RWPE1 (cell line): ENCODE measurements at regions not wholly inside any gene's neighbourhood (a gene's known extent, or its start where the extent isn't known, plus 50 kb on each side); places are given as distances from the start of the nearest gene placed in this dataset.

Experiments used
- CTCF ChIA-PET: fragments of 350-600 bp; sonication (Branson Sonifier 250); formaldehyde crosslinking; extraction: SDS; loops from one replicate; lab custom pipeline; 2021; lab: Yijun Ruan, JAX
- POLR2A ChIA-PET: fragments of 400-600 bp; formaldehyde crosslinking; extraction: SDS; loops from one replicate; lab custom pipeline; 2020; ENCODE audit warnings: antibody characterized with exemption; ENCODE audit not compliant: low non-redundant PET; lab: Yijun Ruan, JAX
- DNase-seq: peaks from one replicate; pipeline ENCODE4 v3.0.0; 2012; ENCODE audit warnings: low spot score
- H3K27ac ChIP-seq: fragments of 450-650 bp; 2 replicates; pipeline ENCODE4 v1.5.1; 2017
- CTCF ChIP-seq: fragments of 450-650 bp; conservative IDR thresholded peaks from 2 replicates; pipeline ENCODE4 v1.5.1; 2017; ENCODE audit warnings: low read depth, mild to moderate bottlenecking

GRCh38 chr4:56185901-56186300 lies 201.4 kb downstream of the AASDH start:
- POLR2A ChIA-PET: no interaction called here
- no peak overlapping the region for H3K27ac ChIP-seq
- CTCF ChIA-PET: interaction anchor here (0.6 kb wide), 1 partner anchor 11 kb away, joined by 7 read pairs; no protein-coding TSS in a partner anchor
- no peak for TF ChIP-seq CTCF
- DNase-seq: no peak

- CTCF ChIA-PET: no interaction called here
- DNase-seq: no peak
- POLR2A ChIA-PET: no interaction called here
- H3K27ac ChIP-seq: no peak overlapping the region
- no peak for TF ChIP-seq CTCF
These were observed 203.1 kb downstream of the AASDH start for GRCh38 chr4:56184214-56184613.

GRCh38 chr4:56183344-56183959 lies 203.8 kb downstream of the AASDH start:
- TF ChIP-seq CTCF: no peak
- no peak overlapping the region for H3K27ac ChIP-seq
- no peak for DNase-seq
- POLR2A ChIA-PET: no interaction called here
- CTCF ChIA-PET: no interaction called here

GRCh38 chr4:56182356-56182755 lies 204.9 kb downstream of the AASDH start:
- POLR2A ChIA-PET: no interaction called here
- DNase-seq: no peak
- no peak for TF ChIP-seq CTCF
- H3K27ac ChIP-seq: no peak overlapping the region
- CTCF ChIA-PET: no interaction called here

GRCh38 chr4:56181140-56181953 lies 205.9 kb downstream of the AASDH start:
- POLR2A ChIA-PET: interaction anchor here (0.5 kb wide), 1 partner anchor 658 kb away, joined by 5 read pairs; no protein-coding TSS in a partner anchor
- no peak for TF ChIP-seq CTCF
- no peak overlapping the region for H3K27ac ChIP-seq
- no peak for DNase-seq
- CTCF ChIA-PET: interaction anchor here (0.6 kb wide), 1 partner anchor 14 kb away, joined by 3 read pairs; no protein-coding TSS in a partner anchor

GRCh38 chr4:56169061-56169460 lies 218.2 kb downstream of the AASDH start:
- H3K27ac ChIP-seq: no peak overlapping the region
- no peak for TF ChIP-seq CTCF
- CTCF ChIA-PET: no interaction called here
- POLR2A ChIA-PET: no interaction called here
- no peak for DNase-seq
